Prostate gland (tissue), 2 donors: ENCODE measurements at regions not wholly inside any gene's neighbourhood (a gene's known extent, or its start where the extent isn't known, plus 50 kb on each side); places are given as distances from the start of the nearest gene placed in this dataset.

Experiments used
- DNase-seq: peaks from one replicate; pipeline ENCODE4 v3.0.0-alpha.2; 2019; ENCODE audit warnings: low spot score
- H3K27ac ChIP-seq, 2 donors: fragments of 200-600 bp; sonication (generic); 2 replicates each; pipeline ENCODE4 v1.5.1; 2017 to 2019
- H3K27me3 ChIP-seq: fragments of 200-600 bp; sonication (generic); replicated peaks from 2 replicates; pipeline ENCODE4 v1.5.1; 2019; ENCODE audit not compliant: insufficient read depth
- H3K36me3 ChIP-seq, 2 donors: fragments of 200-600 bp; sonication (generic); 1 replicate in 1 of 2; 2 replicates in 1 of 2; pipeline versions ENCODE4 v1.5.1 to v1.8.1; 2017 to 2019
- H3K4me1 ChIP-seq: fragments of 200-600 bp; sonication (generic); replicated peaks from 2 replicates; pipeline ENCODE4 v1.5.1; 2019
- H3K4me3 ChIP-seq, 2 donors: fragments of 200-600 bp; sonication (generic); 2 replicates each; pipeline ENCODE4 v1.5.1; 2017 to 2019
- H3K9me3 ChIP-seq: fragments of 200-600 bp; sonication (generic); 2 replicates; pipeline ENCODE4 v1.5.1; 2017
- POLR2A ChIP-seq: fragments of 450-650 bp; IDR thresholded peaks from one replicate; pipeline ENCODE4 v1.6.1; 2016; ENCODE audit warnings: antibody characterized with exemption, mild to moderate bottlenecking
- POLR2AphosphoS5 ChIP-seq: sonication (generic); formaldehyde crosslinking; IDR thresholded peaks from one replicate; pipeline ENCODE4 v1.6.1; 2017; ENCODE audit warnings: antibody characterized with exemption
- WGBS: methylation state at CpG from one replicate; pipeline ENCODE4 v1.1.5; 2018; 5-methylcytosine and 5-hydroxymethylcytosine counted together
- intact Hi-C: fragments of 100-400 bp; cut with DNase I; formaldehyde crosslinking; loops from one replicate; pipeline ENCODE4 v1.14.2; 2022
- TF ChIP-seq, protein P1 (sequence below), 4 experiments: fragments of 200-600 bp in 2 of 4; fragments of 450-650 bp in 2 of 4; sonication (generic) in 2 of 4; IDR thresholded peaks; 1 replicate in 3 of 4; 2 replicates in 1 of 4; pipeline ENCODE4 v1.5.1; 2016 to 2019; ENCODE audit warnings: antibody characterized with exemption in 4 of 4, mild to moderate bottlenecking in 2 of 4, moderate library complexity in 2 of 4

DNA sequence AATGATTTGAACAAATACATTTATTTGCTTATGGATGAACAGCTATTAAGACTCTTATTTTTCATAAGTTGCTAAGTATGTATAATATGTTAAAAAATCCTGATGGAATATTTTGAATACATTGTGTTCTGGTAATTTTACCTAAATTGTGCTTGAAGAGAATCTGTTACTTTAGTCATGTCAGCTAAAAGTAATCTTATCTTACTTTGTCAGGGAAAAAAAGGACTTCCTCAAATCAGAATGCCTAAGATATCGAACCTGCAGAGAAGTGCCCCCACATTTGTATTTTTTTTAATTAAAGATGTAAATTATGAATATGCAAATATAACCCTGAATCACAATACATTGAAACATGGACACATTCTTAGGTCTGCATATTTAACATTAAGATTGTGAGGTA, 1331.7 kb downstream of the MRPL39 start:
- H3K36me3 ChIP-seq, result no peaks in the 10 kb centered on the region
- no peak for DNase-seq
- TF ChIP-seq, protein P1, sequence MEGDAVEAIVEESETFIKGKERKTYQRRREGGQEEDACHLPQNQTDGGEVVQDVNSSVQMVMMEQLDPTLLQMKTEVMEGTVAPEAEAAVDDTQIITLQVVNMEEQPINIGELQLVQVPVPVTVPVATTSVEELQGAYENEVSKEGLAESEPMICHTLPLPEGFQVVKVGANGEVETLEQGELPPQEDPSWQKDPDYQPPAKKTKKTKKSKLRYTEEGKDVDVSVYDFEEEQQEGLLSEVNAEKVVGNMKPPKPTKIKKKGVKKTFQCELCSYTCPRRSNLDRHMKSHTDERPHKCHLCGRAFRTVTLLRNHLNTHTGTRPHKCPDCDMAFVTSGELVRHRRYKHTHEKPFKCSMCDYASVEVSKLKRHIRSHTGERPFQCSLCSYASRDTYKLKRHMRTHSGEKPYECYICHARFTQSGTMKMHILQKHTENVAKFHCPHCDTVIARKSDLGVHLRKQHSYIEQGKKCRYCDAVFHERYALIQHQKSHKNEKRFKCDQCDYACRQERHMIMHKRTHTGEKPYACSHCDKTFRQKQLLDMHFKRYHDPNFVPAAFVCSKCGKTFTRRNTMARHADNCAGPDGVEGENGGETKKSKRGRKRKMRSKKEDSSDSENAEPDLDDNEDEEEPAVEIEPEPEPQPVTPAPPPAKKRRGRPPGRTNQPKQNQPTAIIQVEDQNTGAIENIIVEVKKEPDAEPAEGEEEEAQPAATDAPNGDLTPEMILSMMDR (IDR thresholded peaks at IDR 0.05), result no peak
- TF ChIP-seq POLR2AphosphoS5 (no peak), POLR2A (no peak)
- intact Hi-C loops, result no loop called here
- no peak overlapping the region for H3K27ac ChIP-seq
- no peaks in the 10 kb centered on the region for H3K9me3 ChIP-seq
- WGBS, result 80% methylated on average over 1 of the region's 1 CpG
- H3K27me3 ChIP-seq, result no peaks in the 10 kb centered on the region
- H3K4me1 ChIP-seq, result no peaks in the 10 kb centered on the region
- H3K4me3 ChIP-seq, result no peak overlapping the region

DNA sequence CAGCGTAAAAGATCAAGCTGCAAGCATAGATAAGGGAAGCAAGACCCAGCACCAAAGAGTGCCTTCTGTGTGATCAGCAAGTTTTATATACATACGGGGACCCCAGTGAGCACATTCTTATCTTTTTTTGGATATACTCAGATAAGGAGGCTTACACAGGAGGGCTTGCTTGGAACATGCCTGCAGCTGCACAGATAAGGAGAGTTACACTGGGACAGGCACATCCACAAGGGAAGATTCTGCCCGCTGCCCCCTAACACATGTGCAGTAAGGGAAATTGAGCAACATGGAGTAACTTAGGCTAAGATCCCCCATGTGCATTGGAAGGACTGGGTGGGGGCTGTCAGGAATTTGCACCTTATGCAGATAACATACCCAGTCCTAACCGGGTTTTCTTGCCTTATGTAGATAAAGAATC, 1334.8 kb downstream of the MRPL39 start:
- H3K4me1 ChIP-seq, result no peaks in the 10 kb centered on the region
- no peaks in the 10 kb centered on the region for H3K27me3 ChIP-seq
- TF ChIP-seq POLR2AphosphoS5 (no peak), POLR2A (no peak)
- TF ChIP-seq, protein P1 (IDR thresholded peaks at IDR 0.05), result no peak
- no peak overlapping the region for H3K4me3 ChIP-seq
- no peak for DNase-seq
- no peaks in the 10 kb centered on the region for H3K36me3 ChIP-seq
- intact Hi-C loops, result no loop called here
- no peaks in the 10 kb centered on the region for H3K9me3 ChIP-seq
- WGBS, result 40% methylated on average over 4 of the region's 4 CpGs
- H3K27ac ChIP-seq, result no peak overlapping the region

DNA sequence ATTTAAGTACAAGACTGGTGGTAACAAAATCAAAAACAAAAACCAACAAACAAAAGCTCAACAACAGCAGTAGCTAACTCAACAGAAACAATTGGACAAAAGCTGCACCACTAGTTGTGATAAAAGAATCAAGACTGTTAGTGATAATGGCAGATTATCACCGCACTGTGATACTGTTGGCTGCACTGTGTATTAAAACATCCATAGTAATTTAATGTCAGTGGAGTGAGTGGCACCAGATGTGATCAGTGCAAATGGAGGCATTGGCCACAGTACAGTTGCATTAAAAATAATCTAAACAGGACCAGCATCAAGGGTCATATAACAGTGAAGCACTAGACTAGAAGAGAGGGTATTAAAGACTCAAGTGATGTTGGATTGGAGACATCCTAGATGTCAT, 1341.3 kb downstream of the MRPL39 start:
- intact Hi-C loops, result no loop called here
- no peaks in the 10 kb centered on the region for H3K27me3 ChIP-seq
- H3K4me3 ChIP-seq, result no peak overlapping the region
- H3K36me3 ChIP-seq, result no peaks in the 10 kb centered on the region
- no peaks in the 10 kb centered on the region for H3K9me3 ChIP-seq
- TF ChIP-seq, protein P1 (IDR thresholded peaks at IDR 0.05), result no peak
- TF ChIP-seq POLR2A (no peak), POLR2AphosphoS5 (no peak)
- no peaks in the 10 kb centered on the region for H3K4me1 ChIP-seq
- WGBS, result 79% methylated on average over 1 of the region's 1 CpG
- H3K27ac ChIP-seq, result no peak overlapping the region
- DNase-seq, result no peak

DNA sequence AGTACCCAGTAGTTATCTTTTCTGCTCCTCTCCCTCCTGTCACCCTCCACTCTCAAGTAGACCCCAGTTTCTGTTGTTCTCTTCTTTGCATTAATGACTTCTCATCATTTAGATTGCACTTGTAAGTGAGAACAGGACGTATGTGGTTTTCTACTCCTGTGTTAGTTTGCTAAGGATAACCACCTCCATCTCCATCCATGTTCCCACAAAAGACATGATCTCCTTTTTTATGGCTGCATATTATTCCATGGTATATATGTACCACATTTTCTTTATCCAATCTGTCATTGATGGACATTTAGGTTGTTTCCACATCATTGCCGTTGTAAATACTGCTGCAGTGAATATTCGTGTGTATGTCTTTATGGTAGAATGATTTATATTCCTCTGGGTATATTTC, 1346.5 kb downstream of the MRPL39 start:
- TF ChIP-seq POLR2AphosphoS5, result no peak
- TF ChIP-seq, protein P1 (IDR thresholded peaks at IDR 0.05), result no peak
- TF ChIP-seq POLR2A, result no peak
- no peaks in the 10 kb centered on the region for H3K36me3 ChIP-seq
- no peaks in the 10 kb centered on the region for H3K4me1 ChIP-seq
- WGBS, result 84% methylated on average over 3 of the region's 3 CpGs
- H3K9me3 ChIP-seq, result no peaks in the 10 kb centered on the region
- H3K4me3 ChIP-seq, result no peak overlapping the region
- H3K27me3 ChIP-seq, result no peaks in the 10 kb centered on the region
- no peak for DNase-seq
- no peak overlapping the region for H3K27ac ChIP-seq
- intact Hi-C loops, result no loop called here

DNA sequence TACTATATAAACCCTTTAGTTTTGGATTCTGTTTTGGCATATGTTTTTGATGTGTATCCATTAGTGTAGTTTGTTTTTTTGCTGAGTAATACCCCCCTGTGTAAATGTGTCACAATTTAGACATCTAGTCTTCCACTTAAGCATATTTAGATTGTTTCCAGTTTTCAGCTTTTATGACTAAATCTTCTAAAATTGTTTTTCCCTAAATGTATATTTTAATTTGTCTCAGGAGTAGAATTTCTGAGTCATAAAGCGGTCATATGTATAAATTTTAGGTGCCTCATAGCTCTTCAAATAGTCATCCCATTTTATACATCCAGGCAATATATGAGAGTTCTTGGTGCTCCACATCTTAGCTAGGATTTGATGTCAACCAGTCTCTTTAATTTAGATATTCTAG, 1348.0 kb downstream of the MRPL39 start:
- no peak for DNase-seq
- 97% methylated on average over 1 of the region's 1 CpG for WGBS
- TF ChIP-seq, protein P1 (IDR thresholded peaks at IDR 0.05), result no peak
- TF ChIP-seq POLR2A (no peak), POLR2AphosphoS5 (no peak)
- Histone ChIP-seq H3K36me3 (no peaks in the 10 kb centered on the region), H3K9me3 (no peaks in the 10 kb centered on the region), H3K27me3 (no peaks in the 10 kb centered on the region), H3K27ac (no peak overlapping the region), H3K4me1 (no peaks in the 10 kb centered on the region), H3K4me3 (no peak overlapping the region)
- intact Hi-C loops, result no loop called here
